Kidney (tissue), 13 donors: ENCODE measurements at regions not wholly inside any gene's neighbourhood (a gene's known extent, or its start where the extent isn't known, plus 50 kb on each side); places are given as distances from the start of the nearest gene placed in this dataset.

Source experiments
- DNase-seq, 5 donors: peaks; one replicate each; pipeline ENCODE4 v3.0.0-alpha.2; 2013 to 2020
- FAIRE-seq: peaks from 2 replicates; lab custom pipeline; 2012; peaks lifted over from hg19 to GRCh38; lab: Jason Lieb, UNC
- H3K27ac ChIP-seq, 2 donors: one replicate each; pipeline ENCODE4 v1.7.0; 2013; ENCODE audit warnings: low read depth in 2 of 2, low read length in 2 of 2, inconsistent platforms in 1 of 2
- H3K27me3 ChIP-seq: one replicate; pipeline ENCODE4 v1.7.1; 2013; ENCODE audit warnings: low read length, inconsistent platforms; ENCODE audit not compliant: control insufficient read depth, insufficient read depth
- H3K36me3 ChIP-seq, 3 donors: one replicate each; pipeline versions ENCODE4 v1.7.0 to v1.7.1; 2013; ENCODE audit warnings: low read length in 3 of 3, control low read depth in 1 of 3, inconsistent platforms in 1 of 3; ENCODE audit not compliant: insufficient read depth in 3 of 3, control insufficient read depth in 2 of 3
- H3K4me1 ChIP-seq, 3 donors: one replicate each; pipeline versions ENCODE4 v1.7.0 to v1.7.1; 2013; ENCODE audit warnings: low read length in 3 of 3, inconsistent platforms in 1 of 3, low read depth in 1 of 3; ENCODE audit not compliant: control insufficient read depth in 2 of 3, insufficient read depth in 2 of 3
- H3K4me3 ChIP-seq, 3 donors: one replicate each; pipeline versions ENCODE4 v1.7.0 to v1.8.1; 2013; ENCODE audit warnings: low read length in 3 of 3, control low read depth in 1 of 3, inconsistent platforms in 1 of 3
- H3K9ac ChIP-seq, 3 donors: one replicate each; pipeline versions ENCODE4 v1.7.0 to v1.7.1; 2013; ENCODE audit warnings: low read length in 3 of 3, control low read depth in 1 of 3, inconsistent platforms in 1 of 3
- H3K9me3 ChIP-seq, 3 donors: one replicate each; pipeline versions ENCODE4 v1.7.0 to v1.7.1; 2013; ENCODE audit warnings: low read length in 3 of 3, control low read depth in 1 of 3, inconsistent platforms in 1 of 3; ENCODE audit not compliant: control insufficient read depth in 2 of 3, insufficient read depth in 1 of 3
- intact Hi-C: fragments of 100-400 bp; cut with DNase I; formaldehyde crosslinking; loops from one replicate; pipeline ENCODE4 v1.11.1; 2022
- TF ChIP-seq, protein P1 (sequence below): IDR thresholded peaks from 3 replicates; pipeline ENCODE4 v1.5.1; 2012; ENCODE audit warnings: mild to moderate bottlenecking, moderate library complexity, borderline replicate concordance; ENCODE audit not compliant: insufficient read depth; ENCODE audit errors: extremely low read depth
- donor health status: control.
- donor health status: control.
- donor health status: control.
- donor health status: control.
- donor health status: control.
- donor health status: DM: yes; HTN: yes; CAD: no.
- donor health status: Normal renal cell carcinoma (clear cell type).

GRCh38 chr10:31112961-31113360 is 81.3 kb upstream of the ZNF438 start:
- Histone ChIP-seq H3K36me3 (no peaks in the 10 kb centered on the region), H3K27me3 (no peaks in the 10 kb centered on the region), H3K9me3 (no peaks in the 10 kb centered on the region), H3K27ac (no peak overlapping the region), H3K4me3 (no peak overlapping the region), H3K4me1 (no peaks in the 10 kb centered on the region), H3K9ac (no peak overlapping the region)
- FAIRE-seq = no peak
- TF ChIP-seq, protein P1, sequence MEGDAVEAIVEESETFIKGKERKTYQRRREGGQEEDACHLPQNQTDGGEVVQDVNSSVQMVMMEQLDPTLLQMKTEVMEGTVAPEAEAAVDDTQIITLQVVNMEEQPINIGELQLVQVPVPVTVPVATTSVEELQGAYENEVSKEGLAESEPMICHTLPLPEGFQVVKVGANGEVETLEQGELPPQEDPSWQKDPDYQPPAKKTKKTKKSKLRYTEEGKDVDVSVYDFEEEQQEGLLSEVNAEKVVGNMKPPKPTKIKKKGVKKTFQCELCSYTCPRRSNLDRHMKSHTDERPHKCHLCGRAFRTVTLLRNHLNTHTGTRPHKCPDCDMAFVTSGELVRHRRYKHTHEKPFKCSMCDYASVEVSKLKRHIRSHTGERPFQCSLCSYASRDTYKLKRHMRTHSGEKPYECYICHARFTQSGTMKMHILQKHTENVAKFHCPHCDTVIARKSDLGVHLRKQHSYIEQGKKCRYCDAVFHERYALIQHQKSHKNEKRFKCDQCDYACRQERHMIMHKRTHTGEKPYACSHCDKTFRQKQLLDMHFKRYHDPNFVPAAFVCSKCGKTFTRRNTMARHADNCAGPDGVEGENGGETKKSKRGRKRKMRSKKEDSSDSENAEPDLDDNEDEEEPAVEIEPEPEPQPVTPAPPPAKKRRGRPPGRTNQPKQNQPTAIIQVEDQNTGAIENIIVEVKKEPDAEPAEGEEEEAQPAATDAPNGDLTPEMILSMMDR = no peak
- no peak for DNase-seq
- intact Hi-C loops = no loop called here

DNA sequence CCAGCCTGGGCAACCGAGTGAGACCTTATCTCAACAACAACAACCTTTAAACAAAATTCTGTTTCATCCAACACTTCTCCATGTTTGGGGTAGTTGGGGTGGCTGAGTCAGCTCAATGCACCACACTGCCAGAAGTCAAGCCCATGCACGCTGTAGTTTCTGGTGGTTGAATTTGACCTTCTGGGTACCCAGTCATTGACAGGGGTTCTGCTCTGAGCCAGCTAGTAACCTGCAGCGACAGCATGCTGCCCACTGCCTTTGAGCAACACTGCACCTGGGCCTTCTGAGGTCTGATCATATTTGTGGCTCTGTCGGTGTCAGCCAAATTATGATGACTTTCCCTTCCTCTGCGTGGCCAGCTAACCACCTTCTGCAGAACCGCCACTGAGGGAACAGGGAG is 84.6 kb upstream of the ZNF438 start:
- Histone ChIP-seq H3K36me3 (no peaks in the 10 kb centered on the region), H3K4me1 (no peaks in the 10 kb centered on the region), H3K9ac (no peak overlapping the region), H3K27me3 (no peaks in the 10 kb centered on the region), H3K9me3 (no peaks in the 10 kb centered on the region), H3K27ac (no peak overlapping the region), H3K4me3 (no peak overlapping the region)
- TF ChIP-seq, protein P1 = no peak
- FAIRE-seq = no peak
- intact Hi-C loops = no loop called here
- no peak for DNase-seq

GRCh38 chr10:31118556-31118955 is 86.9 kb upstream of the ZNF438 start:
- H3K36me3 ChIP-seq = no peaks in the 10 kb centered on the region
- H3K9me3 ChIP-seq = no peaks in the 10 kb centered on the region
- no peaks in the 10 kb centered on the region for H3K4me1 ChIP-seq
- H3K27ac ChIP-seq = no peak overlapping the region
- intact Hi-C loops = no loop called here
- no peak for DNase-seq
- no peak overlapping the region for H3K4me3 ChIP-seq
- TF ChIP-seq, protein P1 = no peak
- no peak overlapping the region for H3K9ac ChIP-seq
- FAIRE-seq = no peak
- no peaks in the 10 kb centered on the region for H3K27me3 ChIP-seq

GRCh38 chr10:31120392-31120791 is 88.7 kb upstream of the ZNF438 start:
- intact Hi-C loops = no loop called here
- no peaks in the 10 kb centered on the region for H3K27me3 ChIP-seq
- no peaks in the 10 kb centered on the region for H3K9me3 ChIP-seq
- no peaks in the 10 kb centered on the region for H3K4me1 ChIP-seq
- peak overlapping the region in 1 of 2 donors; percentile 71 for H3K27ac ChIP-seq
- H3K9ac ChIP-seq = no peak overlapping the region
- no peak overlapping the region for H3K4me3 ChIP-seq
- FAIRE-seq (no peak), DNase-seq (no peak)
- TF ChIP-seq, protein P1 = no peak
- no peaks in the 10 kb centered on the region for H3K36me3 ChIP-seq
